ENCODE measurements at regions not wholly inside any gene's neighbourhood (a gene's known extent, or its start where the extent isn't known, plus 50 kb on each side); places are given as distances from the start of the nearest gene placed in this dataset.

- H3K79me2 ChIP-seq (ENCODE audit: control insufficient read depth, insufficient read depth, low read length): no peaks in the 10 kb centered on the region
- no peaks in the 10 kb centered on the region for H3K9me1 ChIP-seq (ENCODE audit: control insufficient read depth, insufficient read depth, low read length)
- ATAC-seq (no peak), FAIRE-seq (no peak), DNase-seq (ENCODE audit: extremely low read depth in 1 of 4, low spot score in 3 of 4) (no peak)
- intact Hi-C loops (cut with micrococcal nuclease) (no loop called here), in situ Hi-C loops (cut with MboI) (no loop called here)
- H3K27ac ChIP-seq (ENCODE audit: extremely low read depth, low read depth, low read length): no peak overlapping the region
- ChIA-PET CTCF (ENCODE audit: low intra/inter-chr PET ratio) (no interaction called here), POLR2A (no interaction called here)
- H3K4me3 ChIP-seq: no peak overlapping the region
- H3K9me3 ChIP-seq (replicated peaks; ENCODE audit: control insufficient read depth, insufficient read depth, low read depth, low read length): no peaks in the 10 kb centered on the region
- TF ChIP-seq CBFA2T3 (IDR thresholded peaks at IDR 0.05) (no peak), SPI1 (IDR thresholded peaks at IDR 0.05; ENCODE audit: borderline replicate concordance, low read depth, low read length) (no peak), PRPF4 (IDR thresholded peaks at IDR 0.05; ENCODE audit: insufficient read depth, low read depth, low read length, poor library complexity, severe bottlenecking) (no peak), POLR2AphosphoS2 (IDR thresholded peaks at IDR 0.05; ENCODE audit: low read length) (no peak), ZNF518B (CRISPR knock-in tag; IDR thresholded peaks at IDR 0.05) (no peak), ZNF717 (CRISPR knock-in tag; IDR thresholded peaks at IDR 0.05) (no peak)
- H3K4me2 ChIP-seq (ENCODE audit: insufficient read depth, low read length): no peak overlapping the region
- H2AFZ ChIP-seq (ENCODE audit: low read depth, low read length): no peak overlapping the region
- no peak overlapping the region for H3K9ac ChIP-seq (ENCODE audit: insufficient read depth in 1 of 2, low read depth in 2 of 2, low read length in 2 of 2)
- no peaks in the 10 kb centered on the region for H3K4me1 ChIP-seq (replicated peaks in 1 of 2; ENCODE audit: control insufficient read depth in 2 of 2, insufficient read depth in 2 of 2, low read length in 2 of 2)
- no peaks in the 10 kb centered on the region for H4K20me1 ChIP-seq (replicated peaks; ENCODE audit: control insufficient read depth, insufficient read depth, low read length)
- 0% methylated on average over 2 of the region's 2 CpGs for WGBS (ENCODE audit: insufficient coverage, low coverage, missing lambda C conversion rate)
- BruUV-seq (replicated peaks): no TSS peak
- no peaks in the 10 kb centered on the region for H3K36me3 ChIP-seq (ENCODE audit: control insufficient read depth, insufficient read depth, low read length)
- no peaks in the 10 kb centered on the region for H3K27me3 ChIP-seq (ENCODE audit: control insufficient read depth in 2 of 2, insufficient read depth in 2 of 2, low read length in 2 of 2)
These were observed 630.5 kb downstream of the TBL1XR1 start for GRCh38 chr3:176566757-176567156.

Data from K562 (cell line).